H1 (cell line): ENCODE measurements at regions not wholly inside any gene's neighbourhood (a gene's known extent, or its start where the extent isn't known, plus 50 kb on each side); places are given as distances from the start of the nearest gene placed in this dataset.

Experiments used
- CREB1 ChIP-seq: IDR thresholded peaks from 2 replicates; pipeline ENCODE4 v1.6.1; 2012; ENCODE audit warnings: inconsistent platforms
- TCF12 ChIP-seq: IDR thresholded peaks from 2 replicates; pipeline ENCODE4 v1.6.1; 2011; ENCODE audit warnings: low read depth, mild to moderate bottlenecking, low read length
- TF ChIP-seq, protein P1 (sequence below): fragments of 300-600 bp; sonication (generic); IDR thresholded peaks from 2 replicates; pipeline ENCODE4 v1.7.1; 2012; ENCODE audit warnings: low read length, moderate library complexity, mild to moderate bottlenecking, inconsistent platforms; ENCODE audit not compliant: insufficient replicate concordance

- TF ChIP-seq, protein P1, sequence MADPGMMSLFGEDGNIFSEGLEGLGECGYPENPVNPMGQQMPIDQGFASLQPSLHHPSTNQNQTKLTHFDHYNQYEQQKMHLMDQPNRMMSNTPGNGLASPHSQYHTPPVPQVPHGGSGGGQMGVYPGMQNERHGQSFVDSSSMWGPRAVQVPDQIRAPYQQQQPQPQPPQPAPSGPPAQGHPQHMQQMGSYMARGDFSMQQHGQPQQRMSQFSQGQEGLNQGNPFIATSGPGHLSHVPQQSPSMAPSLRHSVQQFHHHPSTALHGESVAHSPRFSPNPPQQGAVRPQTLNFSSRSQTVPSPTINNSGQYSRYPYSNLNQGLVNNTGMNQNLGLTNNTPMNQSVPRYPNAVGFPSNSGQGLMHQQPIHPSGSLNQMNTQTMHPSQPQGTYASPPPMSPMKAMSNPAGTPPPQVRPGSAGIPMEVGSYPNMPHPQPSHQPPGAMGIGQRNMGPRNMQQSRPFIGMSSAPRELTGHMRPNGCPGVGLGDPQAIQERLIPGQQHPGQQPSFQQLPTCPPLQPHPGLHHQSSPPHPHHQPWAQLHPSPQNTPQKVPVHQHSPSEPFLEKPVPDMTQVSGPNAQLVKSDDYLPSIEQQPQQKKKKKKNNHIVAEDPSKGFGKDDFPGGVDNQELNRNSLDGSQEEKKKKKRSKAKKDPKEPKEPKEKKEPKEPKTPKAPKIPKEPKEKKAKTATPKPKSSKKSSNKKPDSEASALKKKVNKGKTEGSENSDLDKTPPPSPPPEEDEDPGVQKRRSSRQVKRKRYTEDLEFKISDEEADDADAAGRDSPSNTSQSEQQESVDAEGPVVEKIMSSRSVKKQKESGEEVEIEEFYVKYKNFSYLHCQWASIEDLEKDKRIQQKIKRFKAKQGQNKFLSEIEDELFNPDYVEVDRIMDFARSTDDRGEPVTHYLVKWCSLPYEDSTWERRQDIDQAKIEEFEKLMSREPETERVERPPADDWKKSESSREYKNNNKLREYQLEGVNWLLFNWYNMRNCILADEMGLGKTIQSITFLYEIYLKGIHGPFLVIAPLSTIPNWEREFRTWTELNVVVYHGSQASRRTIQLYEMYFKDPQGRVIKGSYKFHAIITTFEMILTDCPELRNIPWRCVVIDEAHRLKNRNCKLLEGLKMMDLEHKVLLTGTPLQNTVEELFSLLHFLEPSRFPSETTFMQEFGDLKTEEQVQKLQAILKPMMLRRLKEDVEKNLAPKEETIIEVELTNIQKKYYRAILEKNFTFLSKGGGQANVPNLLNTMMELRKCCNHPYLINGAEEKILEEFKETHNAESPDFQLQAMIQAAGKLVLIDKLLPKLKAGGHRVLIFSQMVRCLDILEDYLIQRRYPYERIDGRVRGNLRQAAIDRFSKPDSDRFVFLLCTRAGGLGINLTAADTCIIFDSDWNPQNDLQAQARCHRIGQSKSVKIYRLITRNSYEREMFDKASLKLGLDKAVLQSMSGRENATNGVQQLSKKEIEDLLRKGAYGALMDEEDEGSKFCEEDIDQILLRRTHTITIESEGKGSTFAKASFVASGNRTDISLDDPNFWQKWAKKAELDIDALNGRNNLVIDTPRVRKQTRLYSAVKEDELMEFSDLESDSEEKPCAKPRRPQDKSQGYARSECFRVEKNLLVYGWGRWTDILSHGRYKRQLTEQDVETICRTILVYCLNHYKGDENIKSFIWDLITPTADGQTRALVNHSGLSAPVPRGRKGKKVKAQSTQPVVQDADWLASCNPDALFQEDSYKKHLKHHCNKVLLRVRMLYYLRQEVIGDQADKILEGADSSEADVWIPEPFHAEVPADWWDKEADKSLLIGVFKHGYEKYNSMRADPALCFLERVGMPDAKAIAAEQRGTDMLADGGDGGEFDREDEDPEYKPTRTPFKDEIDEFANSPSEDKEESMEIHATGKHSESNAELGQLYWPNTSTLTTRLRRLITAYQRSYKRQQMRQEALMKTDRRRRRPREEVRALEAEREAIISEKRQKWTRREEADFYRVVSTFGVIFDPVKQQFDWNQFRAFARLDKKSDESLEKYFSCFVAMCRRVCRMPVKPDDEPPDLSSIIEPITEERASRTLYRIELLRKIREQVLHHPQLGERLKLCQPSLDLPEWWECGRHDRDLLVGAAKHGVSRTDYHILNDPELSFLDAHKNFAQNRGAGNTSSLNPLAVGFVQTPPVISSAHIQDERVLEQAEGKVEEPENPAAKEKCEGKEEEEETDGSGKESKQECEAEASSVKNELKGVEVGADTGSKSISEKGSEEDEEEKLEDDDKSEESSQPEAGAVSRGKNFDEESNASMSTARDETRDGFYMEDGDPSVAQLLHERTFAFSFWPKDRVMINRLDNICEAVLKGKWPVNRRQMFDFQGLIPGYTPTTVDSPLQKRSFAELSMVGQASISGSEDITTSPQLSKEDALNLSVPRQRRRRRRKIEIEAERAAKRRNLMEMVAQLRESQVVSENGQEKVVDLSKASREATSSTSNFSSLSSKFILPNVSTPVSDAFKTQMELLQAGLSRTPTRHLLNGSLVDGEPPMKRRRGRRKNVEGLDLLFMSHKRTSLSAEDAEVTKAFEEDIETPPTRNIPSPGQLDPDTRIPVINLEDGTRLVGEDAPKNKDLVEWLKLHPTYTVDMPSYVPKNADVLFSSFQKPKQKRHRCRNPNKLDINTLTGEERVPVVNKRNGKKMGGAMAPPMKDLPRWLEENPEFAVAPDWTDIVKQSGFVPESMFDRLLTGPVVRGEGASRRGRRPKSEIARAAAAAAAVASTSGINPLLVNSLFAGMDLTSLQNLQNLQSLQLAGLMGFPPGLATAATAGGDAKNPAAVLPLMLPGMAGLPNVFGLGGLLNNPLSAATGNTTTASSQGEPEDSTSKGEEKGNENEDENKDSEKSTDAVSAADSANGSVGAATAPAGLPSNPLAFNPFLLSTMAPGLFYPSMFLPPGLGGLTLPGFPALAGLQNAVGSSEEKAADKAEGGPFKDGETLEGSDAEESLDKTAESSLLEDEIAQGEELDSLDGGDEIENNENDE, result no peak
- TF ChIP-seq TCF12, result no peak
- TF ChIP-seq CREB1, result no peak
Observed at GRCh38 chr11:25562417-25562816, 769.5 kb upstream of the ANO3 start (continued).
